ENCODE measurements at regions not wholly inside any gene's neighbourhood (a gene's known extent, or its start where the extent isn't known, plus 50 kb on each side); places are given as distances from the start of the nearest gene placed in this dataset.
A peak's percentile ranks its signal among the peaks of the same experiment; 100 is the strongest.

- no peak overlapping the region for H3K4me3 ChIP-seq (ENCODE audit: low read depth, low read length)
- TF ChIP-seq CTCF (IDR thresholded peaks at IDR 0.05; ENCODE audit: insufficient read depth, low read length): no peak
- DNase-seq (ENCODE audit: low read depth): no peak
Observed at GRCh38 chr5:173709145-173709544, 92.7 kb upstream of the BOD1 start.

- no peak for DNase-seq (ENCODE audit: low read depth)
- no peak for TF ChIP-seq CTCF (IDR thresholded peaks at IDR 0.05; ENCODE audit: insufficient read depth, low read length)
- no peak overlapping the region for H3K4me3 ChIP-seq (ENCODE audit: low read depth, low read length)
Observed at GRCh38 chr5:173709761-173710160, 93.3 kb upstream of the BOD1 start.

- no peak overlapping the region for H3K4me3 ChIP-seq (ENCODE audit: low read depth, low read length)
- no peak for DNase-seq (ENCODE audit: low read depth)
- TF ChIP-seq CTCF (IDR thresholded peaks at IDR 0.05; ENCODE audit: insufficient read depth, low read length): no peak
Observed at GRCh38 chr5:173710528-173710927, 94.1 kb upstream of the BOD1 start.

GRCh38 chr5:173711466-173711865, 95.0 kb upstream of the BOD1 start:
- no peak for DNase-seq (ENCODE audit: low read depth)
- no peak overlapping the region for H3K4me3 ChIP-seq (ENCODE audit: low read depth, low read length)
- TF ChIP-seq CTCF (IDR thresholded peaks at IDR 0.05; ENCODE audit: insufficient read depth, low read length): no peak

- H3K4me3 ChIP-seq (ENCODE audit: low read depth, low read length): no peak overlapping the region
- TF ChIP-seq CTCF (IDR thresholded peaks at IDR 0.05; ENCODE audit: insufficient read depth, low read length): no peak
- DNase-seq (ENCODE audit: low read depth): no peak
Observed at GRCh38 chr5:173712609-173713175, 96.2 kb upstream of the BOD1 start.

GRCh38 chr5:173714551-173715428, 98.3 kb upstream of the BOD1 start:
- TF ChIP-seq CTCF (IDR thresholded peaks at IDR 0.05; ENCODE audit: insufficient read depth, low read length): no peak
- no peak overlapping the region for H3K4me3 ChIP-seq (ENCODE audit: low read depth, low read length)
- peak; percentile 63 for DNase-seq (ENCODE audit: low read depth)
